HG03108 (cell line): ENCODE measurements at regions not wholly inside any gene's neighbourhood (a gene's known extent, or its start where the extent isn't known, plus 50 kb on each side); places are given as distances from the start of the nearest gene placed in this dataset.

Experiments used
- ATAC-seq: cut with Tn5 transposase; IDR thresholded peaks from one replicate; pipeline ENCODE4 v1.9.1; 2021; ENCODE audit warnings: moderate library complexity; ENCODE audit not compliant: unreplicated experiment

DNA sequence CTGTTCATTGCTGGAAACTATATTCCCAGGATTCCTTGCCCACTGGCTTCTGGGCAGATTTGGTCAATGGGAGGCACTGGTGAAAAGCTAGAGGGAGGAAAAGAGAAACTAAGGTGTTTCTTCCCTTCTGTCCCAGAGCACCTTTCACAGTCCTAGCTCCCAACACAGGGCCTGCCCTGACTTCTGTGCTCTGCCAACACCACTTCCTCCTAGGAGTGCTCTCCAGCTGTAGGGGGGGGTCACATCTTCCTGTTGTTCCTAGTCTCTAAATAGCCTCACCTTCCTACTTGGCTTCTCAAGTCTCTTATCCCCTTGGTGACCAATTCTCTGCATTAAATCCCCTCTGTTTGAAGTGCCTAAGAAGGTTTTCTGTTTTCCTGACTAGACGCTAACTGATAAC, 115.4 kb downstream of the ADRB2 start:
- ATAC-seq = no peak

- ATAC-seq = no peak
Observed at GRCh38 chr5:148949841-148950470, 112.9 kb downstream of the SH3TC2 start.

- no peak for ATAC-seq
Observed at GRCh38 chr5:148950471-148950863, 112.4 kb downstream of the SH3TC2 start.

- ATAC-seq = no peak
Observed at GRCh38 chr5:148950892-148951291, 112.0 kb downstream of the SH3TC2 start.

DNA sequence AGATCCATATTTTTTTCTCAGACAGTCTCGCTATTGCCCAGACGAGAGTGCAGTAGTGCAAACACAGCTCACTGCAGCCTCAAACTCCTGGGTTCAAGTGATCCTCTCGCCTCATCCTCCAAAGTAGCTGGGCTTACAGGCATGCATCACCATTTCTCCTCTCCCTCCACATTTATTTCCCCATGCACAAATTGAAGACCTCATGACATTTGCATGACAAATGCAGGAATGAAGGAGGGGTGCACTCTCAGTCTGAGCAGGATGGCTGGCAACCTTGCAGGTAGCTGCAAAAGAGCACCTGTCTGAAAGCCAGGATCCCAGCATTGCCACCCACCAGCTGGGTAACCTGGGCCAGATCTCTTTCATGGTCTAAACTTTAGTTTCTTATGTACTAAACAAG, 111.2 kb downstream of the SH3TC2 start:
- ATAC-seq = no peak

- ATAC-seq = no peak
Observed at GRCh38 chr5:148952097-148952867, 110.6 kb downstream of the SH3TC2 start.

- no peak for ATAC-seq
Observed at GRCh38 chr5:148953711-148954110, 109.2 kb downstream of the SH3TC2 start.
